ENCODE measurements at regions not wholly inside any gene's neighbourhood (a gene's known extent, or its start where the extent isn't known, plus 50 kb on each side); places are given as distances from the start of the nearest gene placed in this dataset.

GRCh38 chr6:120198033-120198432, 848.5 kb upstream of the MAN1A1 start:
- TF ChIP-seq POLR2A (IDR thresholded peaks at IDR 0.05) (no peak), CTCF (IDR thresholded peaks at IDR 0.05) (no peak)

Measured in Peyer's patch (tissue), 4 donors.